HepG2 (cell line): ENCODE measurements at regions not wholly inside any gene's neighbourhood (a gene's known extent, or its start where the extent isn't known, plus 50 kb on each side); places are given as distances from the start of the nearest gene placed in this dataset.

ENCODE experiments used
- ATAC-seq: fragments of 200-7000 bp; cut with Tn5 transposase; 3 replicates; pipeline ENCODE4 v1.9.1; 2020; ENCODE audit warnings: mild to moderate bottlenecking, moderate library complexity
- BruUV-seq: library from RNA; stranded (reverse); fragments of 400-500 nt; replicated peaks from 2 replicates; lab custom pipeline; 2021; lab: Mats Ljungman, UMichigan
- CTCF ChIA-PET: fragments of 300-600 bp; formaldehyde crosslinking; extraction: SDS; loops from one replicate; lab custom pipeline; 2021; ENCODE audit warnings: low total read pairs, inconsistent platforms, low intra/inter-chr PET ratio; lab: Yijun Ruan, JAX
- POLR2A ChIA-PET: fragments of 350-600 bp; sonication (Branson Sonifier 250); formaldehyde crosslinking; loops from one replicate; lab custom pipeline; 2020; ENCODE audit warnings: antibody characterized with exemption, inconsistent platforms; lab: Yijun Ruan, JAX
- DNase-seq: peaks from one replicate; pipeline ENCODE4 v3.0.0-alpha.2; 2015; ENCODE audit warnings: low spot score
- FAIRE-seq: peaks from 3 replicates; lab custom pipeline; 2011; peaks lifted over from hg19 to GRCh38; lab: Jason Lieb, UNC
- H2AFZ ChIP-seq: one replicate; pipeline ENCODE4 v1.6.1; 2011; ENCODE audit warnings: low read length, inconsistent platforms
- H3K27ac ChIP-seq: fragments of 300-600 bp; 3 replicates; pipeline ENCODE4 v1.8.0; 2011; ENCODE audit warnings: mixed run types, mild to moderate bottlenecking, mixed read lengths, low read length, inconsistent platforms; ENCODE audit not compliant: insufficient read depth; ENCODE audit errors: extremely low read length
- H3K27me3 ChIP-seq, 2 experiments: fragments of 200-600 bp in 1 of 2; 2 replicates in 1 of 2; 3 replicates in 1 of 2; pipeline versions ENCODE4 v1.6.0 to v1.8.0; 2011; ENCODE audit warnings: low read length in 2 of 2, mild to moderate bottlenecking in 2 of 2, moderate library complexity in 2 of 2, inconsistent platforms in 1 of 2; ENCODE audit not compliant: insufficient read depth in 2 of 2, control insufficient read depth in 1 of 2
- H3K36me3 ChIP-seq, 2 experiments: fragments of 200-600 bp in 1 of 2; replicated peaks in 1 of 2; 2 replicates in 1 of 2; 3 replicates in 1 of 2; pipeline versions ENCODE4 v1.5.1 to v1.8.0; 2011; ENCODE audit warnings: low read length in 2 of 2, inconsistent platforms in 1 of 2; ENCODE audit not compliant: insufficient read depth in 2 of 2, control insufficient read depth in 1 of 2
- H3K4me1 ChIP-seq: 2 replicates; pipeline ENCODE4 v1.5.1; 2012; ENCODE audit warnings: low read length, inconsistent platforms; ENCODE audit not compliant: insufficient read depth
- H3K4me2 ChIP-seq: 2 replicates; pipeline ENCODE4 v1.6.0; 2011; ENCODE audit warnings: low read depth, low read length, inconsistent platforms
- H3K4me3 ChIP-seq, 3 experiments: fragments of 200-600 bp in 1 of 3; sonication (generic), shearing (Covaris generic) in 1 of 3; replicated peaks in 1 of 3; 2 replicates each; pipeline ENCODE4 v1.5.1; 2011 to 2016; ENCODE audit warnings: low read length in 3 of 3, inconsistent platforms in 2 of 3, low read depth in 2 of 3, mild to moderate bottlenecking in 2 of 3, control low read depth in 1 of 3, mixed read lengths in 1 of 3; ENCODE audit not compliant: insufficient read depth in 1 of 3
- H3K79me2 ChIP-seq: one replicate; pipeline ENCODE4 v1.6.1; 2011; ENCODE audit warnings: low read length, inconsistent platforms; ENCODE audit not compliant: insufficient read depth
- H3K9ac ChIP-seq: 2 replicates; pipeline ENCODE4 v1.6.0; 2011; ENCODE audit warnings: mild to moderate bottlenecking, low read depth, low read length, inconsistent platforms; ENCODE audit not compliant: insufficient read depth
- H3K9me3 ChIP-seq: 2 replicates; pipeline ENCODE4 v1.5.1; 2012; ENCODE audit warnings: mild to moderate bottlenecking, low read length
- H4K20me1 ChIP-seq: 2 replicates; pipeline ENCODE4 v1.6.0; 2011; ENCODE audit warnings: inconsistent platforms, mild to moderate bottlenecking, low read length, moderate library complexity; ENCODE audit not compliant: insufficient read depth
- CEBPZ ChIP-seq: IDR thresholded peaks from 2 replicates; pipeline ENCODE4 v1.6.1; 2012; ENCODE audit warnings: low read length, improper control_type of control experiment
- KLF6 ChIP-seq: IDR thresholded peaks from 2 replicates; pipeline ENCODE4 v1.8.0; 2016; ENCODE audit warnings: missing biosample characterization, missing genetic modification reagents
- KMT2B ChIP-seq: IDR thresholded peaks from 2 replicates; pipeline ENCODE4 v1.6.1; 2016; ENCODE audit warnings: missing genetic modification reagents, missing compliant biosample characterization
- RFX3 ChIP-seq: IDR thresholded peaks from 2 replicates; pipeline ENCODE4 v1.6.1; 2016; ENCODE audit warnings: missing biosample characterization, missing genetic modification reagents
- SATB2 ChIP-seq: sonication (generic); formaldehyde crosslinking; IDR thresholded peaks from 2 replicates; pipeline ENCODE4 v1.5.0; 2020; ENCODE audit warnings: missing genetic modification reagents
- TEF ChIP-seq: sonication (generic); formaldehyde crosslinking; IDR thresholded peaks from 2 replicates; pipeline ENCODE4 v1.5.0; 2020; ENCODE audit warnings: missing genetic modification reagents
- ZBTB39 ChIP-seq: sonication (generic); formaldehyde crosslinking; IDR thresholded peaks from 2 replicates; pipeline ENCODE4 v1.5.0; 2020; ENCODE audit warnings: missing genetic modification reagents
- ZNF275 ChIP-seq: sonication (generic); formaldehyde crosslinking; IDR thresholded peaks from 2 replicates; pipeline ENCODE4 v1.8.0; 2022; ENCODE audit warnings: missing genetic modification reagents, mild to moderate bottlenecking, inconsistent platforms, borderline replicate concordance
- ZNF343 ChIP-seq: sonication (generic); formaldehyde crosslinking; IDR thresholded peaks from 2 replicates; pipeline ENCODE4 v1.4.0; 2020; ENCODE audit warnings: mild to moderate bottlenecking, missing genetic modification reagents
- ZNF446 ChIP-seq: sonication (generic); formaldehyde crosslinking; IDR thresholded peaks from 2 replicates; pipeline ENCODE4 v1.5.0; 2020; ENCODE audit warnings: mild to moderate bottlenecking, missing genetic modification reagents
- ZNF558 ChIP-seq: sonication (generic); formaldehyde crosslinking; IDR thresholded peaks from 2 replicates; pipeline ENCODE4 v1.9.0; 2022; ENCODE audit warnings: mild to moderate bottlenecking, missing genetic modification reagents, borderline replicate concordance
- ZNF577 ChIP-seq: sonication (generic); formaldehyde crosslinking; IDR thresholded peaks from 2 replicates; pipeline ENCODE4 v1.4.0; 2020; ENCODE audit warnings: mild to moderate bottlenecking, low read depth, missing genetic modification reagents, borderline replicate concordance
- WGBS: methylation state at CpG from one replicate; pipeline ENCODE4 v1.1.6; 2017; ENCODE audit warnings: low lambda C conversion rate; 5-methylcytosine and 5-hydroxymethylcytosine counted together
- in situ Hi-C: cut with HindIII; loops from 2 replicates; pipeline ENCODE4 v1.10.0; 2017; ENCODE audit warnings: low pct_unique_long_range_greater_than_20kb; ENCODE audit not compliant: extremely low pct_ligation_motif_present
- intact Hi-C: fragments of 100-400 bp; cut with micrococcal nuclease; formaldehyde crosslinking; loops from one replicate; pipeline ENCODE4 v1.10.0; 2022; ENCODE audit not compliant: unreplicated experiment
- TF ChIP-seq, protein P1 (sequence below): sonication (generic); formaldehyde crosslinking; IDR thresholded peaks from 2 replicates; pipeline ENCODE4 v1.4.0; 2020; ENCODE audit warnings: mild to moderate bottlenecking, missing genetic modification reagents, borderline replicate concordance

GRCh38 chr15:100803171-100803440 lies 76.5 kb upstream of the ALDH1A3 start:
- in situ Hi-C loops: no loop called here
- CTCF ChIA-PET: no interaction called here

More at GRCh38 chr15:100803171-100803440, 76.5 kb upstream of the ALDH1A3 start:
- Histone ChIP-seq H4K20me1 (no peaks in the 10 kb centered on the region), H3K36me3 (no peaks in the 10 kb centered on the region), H3K4me2 (no peak overlapping the region), H2AFZ (no peak overlapping the region), H3K27ac (no peak overlapping the region), H3K4me3 (no peak overlapping the region), H3K9me3 (no peaks in the 10 kb centered on the region), H3K79me2 (no peaks in the 10 kb centered on the region), H3K9ac (no peak overlapping the region), H3K4me1 (no peaks in the 10 kb centered on the region), H3K27me3 (peaks cover 2 to 22% of the 10 kb centered on the region in 2 experiments; a peak in 4 of 5 replicates)
- no TSS peak for BruUV-seq
- no peak for TF ChIP-seq CEBPZ
- TF ChIP-seq ZNF446 (CRISPR knock-in tag): no peak
- no peak for TF ChIP-seq RFX3 (CRISPR knock-in tag)
- no peak for TF ChIP-seq ZNF343 (CRISPR knock-in tag)
- TF ChIP-seq TEF (CRISPR knock-in tag): no peak
- no peak for TF ChIP-seq ZBTB39
- no peak for TF ChIP-seq ZNF558 (CRISPR knock-in tag)
- TF ChIP-seq KMT2B (CRISPR knock-in tag): no peak
- TF ChIP-seq ZNF577 (CRISPR knock-in tag): no peak
- TF ChIP-seq KLF6 (CRISPR knock-in tag): no peak
- TF ChIP-seq, protein P1, sequence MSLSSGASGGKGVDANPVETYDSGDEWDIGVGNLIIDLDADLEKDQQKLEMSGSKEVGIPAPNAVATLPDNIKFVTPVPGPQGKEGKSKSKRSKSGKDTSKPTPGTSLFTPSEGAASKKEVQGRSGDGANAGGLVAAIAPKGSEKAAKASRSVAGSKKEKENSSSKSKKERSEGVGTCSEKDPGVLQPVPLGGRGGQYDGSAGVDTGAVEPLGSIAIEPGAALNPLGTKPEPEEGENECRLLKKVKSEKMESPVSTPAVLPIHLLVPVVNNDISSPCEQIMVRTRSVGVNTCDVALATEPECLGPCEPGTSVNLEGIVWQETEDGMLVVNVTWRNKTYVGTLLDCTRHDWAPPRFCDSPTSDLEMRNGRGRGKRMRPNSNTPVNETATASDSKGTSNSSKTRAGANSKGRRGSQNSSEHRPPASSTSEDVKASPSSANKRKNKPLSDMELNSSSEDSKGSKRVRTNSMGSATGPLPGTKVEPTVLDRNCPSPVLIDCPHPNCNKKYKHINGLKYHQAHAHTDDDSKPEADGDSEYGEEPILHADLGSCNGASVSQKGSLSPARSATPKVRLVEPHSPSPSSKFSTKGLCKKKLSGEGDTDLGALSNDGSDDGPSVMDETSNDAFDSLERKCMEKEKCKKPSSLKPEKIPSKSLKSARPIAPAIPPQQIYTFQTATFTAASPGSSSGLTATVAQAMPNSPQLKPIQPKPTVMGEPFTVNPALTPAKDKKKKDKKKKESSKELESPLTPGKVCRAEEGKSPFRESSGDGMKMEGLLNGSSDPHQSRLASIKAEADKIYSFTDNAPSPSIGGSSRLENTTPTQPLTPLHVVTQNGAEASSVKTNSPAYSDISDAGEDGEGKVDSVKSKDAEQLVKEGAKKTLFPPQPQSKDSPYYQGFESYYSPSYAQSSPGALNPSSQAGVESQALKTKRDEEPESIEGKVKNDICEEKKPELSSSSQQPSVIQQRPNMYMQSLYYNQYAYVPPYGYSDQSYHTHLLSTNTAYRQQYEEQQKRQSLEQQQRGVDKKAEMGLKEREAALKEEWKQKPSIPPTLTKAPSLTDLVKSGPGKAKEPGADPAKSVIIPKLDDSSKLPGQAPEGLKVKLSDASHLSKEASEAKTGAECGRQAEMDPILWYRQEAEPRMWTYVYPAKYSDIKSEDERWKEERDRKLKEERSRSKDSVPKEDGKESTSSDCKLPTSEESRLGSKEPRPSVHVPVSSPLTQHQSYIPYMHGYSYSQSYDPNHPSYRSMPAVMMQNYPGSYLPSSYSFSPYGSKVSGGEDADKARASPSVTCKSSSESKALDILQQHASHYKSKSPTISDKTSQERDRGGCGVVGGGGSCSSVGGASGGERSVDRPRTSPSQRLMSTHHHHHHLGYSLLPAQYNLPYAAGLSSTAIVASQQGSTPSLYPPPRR: no peak
- no peak for TF ChIP-seq ZNF275 (CRISPR knock-in tag)
- TF ChIP-seq SATB2 (CRISPR knock-in tag): no peak
- DNase-seq (no peak), FAIRE-seq (no peak), ATAC-seq (no peak)
- POLR2A ChIA-PET: no interaction called here
- WGBS: 81% methylated on average over 3 of the region's 3 CpGs
- intact Hi-C loops: no loop called here
